WI38 (cell line): ENCODE measurements at regions not wholly inside any gene's neighbourhood (a gene's known extent, or its start where the extent isn't known, plus 50 kb on each side); places are given as distances from the start of the nearest gene placed in this dataset.

Experiments used
- H3K4me3 ChIP-seq: 2 replicates; pipeline ENCODE4 v1.5.1; 2011; ENCODE audit warnings: low read depth, mild to moderate bottlenecking, control low read depth, low read length
- CTCF ChIP-seq: IDR thresholded peaks from 2 replicates; pipeline ENCODE4 v1.5.1; 2012; ENCODE audit warnings: low read depth, mild to moderate bottlenecking, control low read depth, low read length

GRCh38 chr1:239802275-239802674 is 289.4 kb upstream of the FMN2 start:
- TF ChIP-seq CTCF = no peak

DNA sequence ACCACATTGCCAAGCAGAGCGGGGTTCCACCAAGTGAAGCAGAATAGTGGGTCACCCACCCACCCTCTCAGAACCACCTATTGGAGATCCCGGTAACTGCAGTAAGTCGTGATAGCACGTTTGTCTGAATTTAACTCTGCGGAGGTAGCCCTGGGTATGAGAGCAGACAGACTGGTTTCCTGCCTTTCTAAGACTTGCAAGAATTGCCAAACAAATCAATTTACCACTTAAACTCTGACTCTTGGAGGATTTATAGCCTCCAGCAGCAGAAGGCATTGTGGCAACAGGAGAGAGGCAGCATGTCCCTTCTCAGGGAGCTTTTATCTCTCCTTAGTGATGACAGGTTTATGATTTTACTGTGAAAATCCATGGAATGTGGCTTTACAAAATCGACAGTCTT is 287.9 kb upstream of the FMN2 start:
- TF ChIP-seq CTCF = no peak
- H3K4me3 ChIP-seq = no peak overlapping the region

More at GRCh38 chr1:239802275-239802674, 289.4 kb upstream of the FMN2 start:
- no peak overlapping the region for H3K4me3 ChIP-seq

DNA sequence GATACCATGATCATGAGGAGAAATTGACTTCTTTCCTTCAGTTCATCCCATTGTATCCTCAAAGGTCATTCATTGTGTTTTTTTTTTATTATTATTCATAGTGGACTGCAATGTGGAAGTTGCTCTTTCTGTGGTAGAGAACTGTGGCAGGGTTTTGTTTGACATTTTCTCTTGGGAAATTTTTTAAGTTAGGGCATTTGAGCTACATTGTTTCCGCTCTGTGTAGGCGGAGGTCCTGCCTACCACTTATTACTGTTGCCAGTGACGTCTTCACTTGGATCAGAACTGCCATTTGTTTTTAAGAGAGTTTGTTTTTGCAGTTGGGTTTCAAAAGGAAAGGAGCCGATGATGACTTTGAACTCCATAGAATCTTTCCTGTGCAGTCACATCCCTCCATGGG is 287.4 kb upstream of the FMN2 start:
- H3K4me3 ChIP-seq = no peak overlapping the region
- TF ChIP-seq CTCF = no peak

- no peak for TF ChIP-seq CTCF
Measured at GRCh38 chr1:239805042-239805441, 286.6 kb upstream of the FMN2 start.

GRCh38 chr1:239805851-239806772 is 285.6 kb upstream of the FMN2 start:
- H3K4me3 ChIP-seq = no peak overlapping the region
- TF ChIP-seq CTCF = no peak

More at GRCh38 chr1:239805042-239805441, 286.6 kb upstream of the FMN2 start:
- H3K4me3 ChIP-seq = no peak overlapping the region

DNA sequence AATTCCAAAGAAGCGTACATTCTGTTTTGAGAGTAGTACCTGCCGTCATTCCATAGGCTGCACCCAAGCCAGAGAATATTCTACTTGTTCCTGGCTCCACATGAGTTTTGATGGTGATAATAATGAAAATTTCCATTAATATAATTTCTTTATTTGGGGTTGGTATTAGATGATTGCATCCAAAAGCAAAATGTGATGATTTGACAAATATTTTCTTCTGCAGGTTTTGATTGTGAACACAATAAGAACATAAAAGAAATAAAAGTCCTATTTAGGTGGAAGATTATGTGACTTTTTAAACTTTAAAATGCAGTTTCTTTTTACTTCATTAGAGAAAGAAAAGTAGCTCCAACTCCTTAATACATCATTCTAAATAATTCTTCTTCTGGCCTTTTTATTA is 284.8 kb upstream of the FMN2 start:
- TF ChIP-seq CTCF = no peak
- H3K4me3 ChIP-seq = no peak overlapping the region

DNA sequence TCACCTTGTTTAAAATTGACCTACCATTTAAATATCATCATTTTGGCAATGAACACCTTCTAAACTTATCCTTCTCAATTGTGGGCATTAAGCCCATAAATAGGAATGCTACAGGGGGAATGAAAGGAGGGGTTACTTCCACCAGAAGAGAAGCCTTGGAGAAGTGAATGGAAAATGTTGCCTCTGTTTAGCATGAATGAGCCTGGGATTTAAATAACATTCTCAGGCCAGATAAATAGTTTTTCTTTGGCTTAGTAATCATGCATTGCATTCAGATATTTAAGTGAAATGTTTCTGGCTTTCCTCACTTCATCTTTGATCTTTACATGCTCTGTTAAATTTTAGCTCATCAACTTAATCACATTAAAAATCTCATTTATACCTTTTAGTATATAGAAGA is 284.3 kb upstream of the FMN2 start:
- H3K4me3 ChIP-seq = no peak overlapping the region
- no peak for TF ChIP-seq CTCF
